Stimulated activated CD4-positive, alpha-beta T cell treated with anti-CD3 and anti-CD28 coated beads, Interleukin-4, amount 100 ng/mL, for 48 hours (primary cell): ENCODE measurements at regions not wholly inside any gene's neighbourhood (a gene's known extent, or its start where the extent isn't known, plus 50 kb on each side); places are given as distances from the start of the nearest gene placed in this dataset.
"Not testable (repeated sequence)": the region's sequence is repeated elsewhere in the genome, so short reads cannot be mapped to it uniquely, and the experiment has no call there.

Source experiments
- DNase-seq, 2 donors: peaks; one replicate each; pipeline ENCODE4 v3.0.0-alpha.2; 2020; ENCODE audit warnings: low read depth in 2 of 2

- DNase-seq: not testable (repeated sequence)
These were observed 54.2 kb upstream of the FAM72C start for GRCh38 chr1:144026022-144026421.

- DNase-seq: not testable (repeated sequence)
These were observed 50.1 kb upstream of the FAM72C start for GRCh38 chr1:144021690-144022384.
